ENCODE measurements at regions not wholly inside any gene's neighbourhood (a gene's known extent, or its start where the extent isn't known, plus 50 kb on each side); places are given as distances from the start of the nearest gene placed in this dataset.

GRCh38 chr3:112773-113172 lies 83.8 kb upstream of the CHL1 start:
- no peak for DNase-seq (ENCODE audit: low spot score in 2 of 2)
- Histone ChIP-seq H3K36me3 (no peaks in the 10 kb centered on the region), H3K27me3 (no peaks in the 10 kb centered on the region), H3K4me3 (no peak overlapping the region), H3K27ac (no peak overlapping the region), H3K9me3 (no peaks in the 10 kb centered on the region), H3K4me1 (no peaks in the 10 kb centered on the region)
- 90% methylated on average over 2 of the region's 2 CpGs for WGBS, 2 donors
- no peak for TF ChIP-seq EP300 (IDR thresholded peaks at IDR 0.05)
- TF ChIP-seq, protein P1, sequence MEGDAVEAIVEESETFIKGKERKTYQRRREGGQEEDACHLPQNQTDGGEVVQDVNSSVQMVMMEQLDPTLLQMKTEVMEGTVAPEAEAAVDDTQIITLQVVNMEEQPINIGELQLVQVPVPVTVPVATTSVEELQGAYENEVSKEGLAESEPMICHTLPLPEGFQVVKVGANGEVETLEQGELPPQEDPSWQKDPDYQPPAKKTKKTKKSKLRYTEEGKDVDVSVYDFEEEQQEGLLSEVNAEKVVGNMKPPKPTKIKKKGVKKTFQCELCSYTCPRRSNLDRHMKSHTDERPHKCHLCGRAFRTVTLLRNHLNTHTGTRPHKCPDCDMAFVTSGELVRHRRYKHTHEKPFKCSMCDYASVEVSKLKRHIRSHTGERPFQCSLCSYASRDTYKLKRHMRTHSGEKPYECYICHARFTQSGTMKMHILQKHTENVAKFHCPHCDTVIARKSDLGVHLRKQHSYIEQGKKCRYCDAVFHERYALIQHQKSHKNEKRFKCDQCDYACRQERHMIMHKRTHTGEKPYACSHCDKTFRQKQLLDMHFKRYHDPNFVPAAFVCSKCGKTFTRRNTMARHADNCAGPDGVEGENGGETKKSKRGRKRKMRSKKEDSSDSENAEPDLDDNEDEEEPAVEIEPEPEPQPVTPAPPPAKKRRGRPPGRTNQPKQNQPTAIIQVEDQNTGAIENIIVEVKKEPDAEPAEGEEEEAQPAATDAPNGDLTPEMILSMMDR (IDR thresholded peaks at IDR 0.05): no peak
- TF ChIP-seq POLR2A (IDR thresholded peaks at IDR 0.05): no peak

- WGBS, 2 donors: 75 to 79% methylated on average over 1 of the region's 1 CpG
- Histone ChIP-seq H3K4me3 (no peak overlapping the region), H3K4me1 (no peaks in the 10 kb centered on the region), H3K27me3 (no peaks in the 10 kb centered on the region), H3K9me3 (no peaks in the 10 kb centered on the region), H3K27ac (no peak overlapping the region), H3K36me3 (no peaks in the 10 kb centered on the region)
- DNase-seq (ENCODE audit: low spot score in 2 of 2): no peak
- no peak for TF ChIP-seq POLR2A (IDR thresholded peaks at IDR 0.05)
- TF ChIP-seq, protein P1 (IDR thresholded peaks at IDR 0.05): no peak
- no peak for TF ChIP-seq EP300 (IDR thresholded peaks at IDR 0.05)
Observed at GRCh38 chr3:118666-119065, 77.9 kb upstream of the CHL1 start.

GRCh38 chr3:123341-123740 lies 73.2 kb upstream of the CHL1 start:
- no peak for DNase-seq (ENCODE audit: low spot score in 2 of 2)
- Histone ChIP-seq H3K27ac (no peak overlapping the region), H3K27me3 (no peaks in the 10 kb centered on the region), H3K36me3 (no peaks in the 10 kb centered on the region), H3K9me3 (no peaks in the 10 kb centered on the region), H3K4me1 (no peaks in the 10 kb centered on the region), H3K4me3 (no peak overlapping the region)
- no peak for TF ChIP-seq POLR2A (IDR thresholded peaks at IDR 0.05)
- TF ChIP-seq EP300 (IDR thresholded peaks at IDR 0.05): no peak
- TF ChIP-seq, protein P1 (IDR thresholded peaks at IDR 0.05): no peak
- 69 to 71% methylated on average over 4 of the region's 4 CpGs for WGBS, 2 donors

DNA sequence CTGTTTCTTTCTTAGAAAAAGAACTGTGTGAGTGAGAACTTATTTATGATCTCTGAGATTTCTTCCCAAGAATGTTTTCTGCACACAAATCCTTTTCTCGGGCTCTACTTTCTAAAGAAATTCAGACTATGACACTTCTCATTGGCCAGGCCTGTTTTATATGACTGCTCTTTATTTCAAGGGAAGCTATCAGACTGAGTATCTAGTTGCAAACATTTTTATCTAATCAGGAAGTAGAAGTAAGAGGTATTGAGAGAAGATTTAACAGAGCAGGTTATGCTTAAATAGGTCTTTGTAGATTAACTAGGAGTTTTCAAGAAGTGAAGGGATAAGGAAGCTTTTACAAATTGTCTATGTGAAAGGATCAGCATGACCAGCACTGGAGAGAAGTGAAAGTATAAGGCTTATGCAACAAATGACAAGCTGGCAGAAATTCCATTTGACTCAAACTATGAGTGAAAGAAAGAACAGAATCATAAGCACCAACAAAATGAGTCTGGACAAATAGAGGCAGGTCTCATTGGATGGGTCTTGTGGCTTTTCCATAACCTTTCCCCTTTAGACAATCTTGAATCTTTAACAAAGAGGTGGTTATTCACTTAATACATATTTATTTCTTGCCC lies 71.9 kb upstream of the CHL1 start:
- Histone ChIP-seq H3K9me3 (no peaks in the 10 kb centered on the region), H3K4me1 (no peaks in the 10 kb centered on the region), H3K4me3 (no peak overlapping the region), H3K27me3 (no peaks in the 10 kb centered on the region), H3K27ac (peak overlapping the region in 3 of 4 donors; percentile 17 to 73 (median 69)), H3K36me3 (no peaks in the 10 kb centered on the region)
- WGBS, 2 donors: 53 to 66% methylated on average over 1 of the region's 1 CpG
- DNase-seq (ENCODE audit: low spot score in 2 of 2): no peak
- TF ChIP-seq, protein P1 (IDR thresholded peaks at IDR 0.05): no peak

GRCh38 chr3:128515-129172 lies 67.9 kb upstream of the CHL1 start:
- no peaks in the 10 kb centered on the region for H3K9me3 ChIP-seq
- WGBS, 2 donors: 65 to 70% methylated on average over 3 of the region's 3 CpGs
- no peaks in the 10 kb centered on the region for H3K4me1 ChIP-seq
- no peak overlapping the region for H3K4me3 ChIP-seq
- H3K27ac ChIP-seq: no peak overlapping the region
- no peaks in the 10 kb centered on the region for H3K27me3 ChIP-seq
- H3K36me3 ChIP-seq: no peaks in the 10 kb centered on the region
- no peak for DNase-seq (ENCODE audit: low spot score in 2 of 2)
- no peak for TF ChIP-seq POLR2A (IDR thresholded peaks at IDR 0.05)
- TF ChIP-seq EP300 (IDR thresholded peaks at IDR 0.05): no peak
- TF ChIP-seq, protein P1 (IDR thresholded peaks at IDR 0.05): no peak
